GM18511 (cell line): ENCODE measurements at regions not wholly inside any gene's neighbourhood (a gene's known extent, or its start where the extent isn't known, plus 50 kb on each side); places are given as distances from the start of the nearest gene placed in this dataset.
"Not testable (repeated sequence)": the region's sequence is repeated elsewhere in the genome, so short reads cannot be mapped to it uniquely, and the experiment has no call there.

Source experiments
- ATAC-seq: cut with Tn5 transposase; IDR thresholded peaks from one replicate; pipeline ENCODE4 v1.9.1; 2021; ENCODE audit warnings: mild to moderate bottlenecking, moderate library complexity; ENCODE audit not compliant: unreplicated experiment

GRCh38 chr1:148361427-148362215, 121.5 kb downstream of the PPIAL4G start:
- ATAC-seq, result not testable (repeated sequence)

GRCh38 chr1:148357037-148357436, 126.1 kb downstream of the PPIAL4G start:
- no peak for ATAC-seq

- ATAC-seq, result no peak
Observed at GRCh38 chr1:148355976-148356375, 127.1 kb downstream of the PPIAL4G start.

GRCh38 chr1:148354913-148355308, 128.2 kb downstream of the PPIAL4G start:
- ATAC-seq, result no peak

GRCh38 chr1:148354284-148354912, 128.7 kb downstream of the PPIAL4G start:
- ATAC-seq, result no peak

GRCh38 chr1:148353461-148354283, 129.4 kb downstream of the PPIAL4G start:
- ATAC-seq, result no peak

- ATAC-seq, result no peak
Observed at GRCh38 chr1:148352470-148353053, 130.5 kb downstream of the PPIAL4G start.

GRCh38 chr1:148347781-148348180, 135.3 kb downstream of the PPIAL4G start:
- no peak for ATAC-seq

- ATAC-seq, result not testable (repeated sequence)
Observed at GRCh38 chr1:148345659-148346151, 137.4 kb downstream of the PPIAL4G start.

- ATAC-seq, result not testable (repeated sequence)
Observed at GRCh38 chr1:148344651-148345050, 138.5 kb downstream of the PPIAL4G start.

GRCh38 chr1:148341729-148342128, 141.4 kb downstream of the PPIAL4G start:
- not testable (repeated sequence) for ATAC-seq

- ATAC-seq, result not testable (repeated sequence)
Observed at GRCh38 chr1:148336121-148336918, 146.8 kb downstream of the PPIAL4G start.

- peak; percentile 83 for ATAC-seq
Observed at GRCh38 chr1:148334339-148335130, 148.6 kb downstream of the PPIAL4G start.

GRCh38 chr1:148333875-148334338, 149.2 kb downstream of the PPIAL4G start:
- ATAC-seq, result no peak

GRCh38 chr1:148328884-148329283, 154.2 kb downstream of the PPIAL4G start:
- ATAC-seq, result no peak

GRCh38 chr1:148325031-148325430, 158.1 kb downstream of the PPIAL4G start:
- not testable (repeated sequence) for ATAC-seq

GRCh38 chr1:148324465-148324864, 158.6 kb downstream of the PPIAL4G start:
- ATAC-seq, result not testable (repeated sequence)

GRCh38 chr1:148320079-148320478, 163.0 kb downstream of the PPIAL4G start:
- ATAC-seq, result not testable (repeated sequence)

GRCh38 chr1:148318904-148319242, 164.2 kb downstream of the PPIAL4G start:
- ATAC-seq, result no peak
